HEK293T (cell line): ENCODE measurements at regions not wholly inside any gene's neighbourhood (a gene's known extent, or its start where the extent isn't known, plus 50 kb on each side); places are given as distances from the start of the nearest gene placed in this dataset.

ENCODE experiments used
- ARNT ChIP-seq: fragments of 450-650 bp; IDR thresholded peaks from 2 replicates; pipeline ENCODE4 v1.6.1; 2017; ENCODE audit warnings: mild to moderate bottlenecking
- ELF4 ChIP-seq: fragments of 450-650 bp; IDR thresholded peaks from 2 replicates; pipeline ENCODE4 v1.6.1; 2017; ENCODE audit warnings: antibody characterized with exemption
- FOXK2 ChIP-seq: fragments of 450-650 bp; IDR thresholded peaks from 2 replicates; pipeline ENCODE4 v1.6.1; 2016; ENCODE audit warnings: mild to moderate bottlenecking
- FOXM1 ChIP-seq: fragments of 450-650 bp; IDR thresholded peaks from 2 replicates; pipeline ENCODE4 v1.6.1; 2017; ENCODE audit warnings: mild to moderate bottlenecking, borderline replicate concordance
- HDGF ChIP-seq: fragments of 450-650 bp; IDR thresholded peaks from 2 replicates; pipeline ENCODE4 v1.6.1; 2017; ENCODE audit warnings: antibody characterized with exemption, borderline replicate concordance
- LEF1 ChIP-seq: fragments of 450-650 bp; IDR thresholded peaks from 2 replicates; pipeline ENCODE4 v1.6.1; 2017; ENCODE audit warnings: mild to moderate bottlenecking, borderline replicate concordance
- NFRKB ChIP-seq: fragments of 450-650 bp; IDR thresholded peaks from 2 replicates; pipeline ENCODE4 v1.6.1; 2016; ENCODE audit warnings: mild to moderate bottlenecking, moderate library complexity
- SP1 ChIP-seq: fragments of 450-650 bp; IDR thresholded peaks from 2 replicates; pipeline ENCODE4 v1.6.1; 2017
- SUZ12 ChIP-seq: fragments of 450-650 bp; IDR thresholded peaks from 2 replicates; pipeline ENCODE4 v1.6.1; 2016; ENCODE audit warnings: mild to moderate bottlenecking

- TF ChIP-seq SP1 (no peak), NFRKB (no peak), FOXM1 (no peak), ELF4 (no peak), ARNT (no peak), FOXK2 (no peak), SUZ12 (no peak), HDGF (no peak), LEF1 (no peak)
Measured at GRCh38 chr17:52384695-52385094, 226.2 kb upstream of the CA10 start.
